HPDE6-E6E7 (cell line): ENCODE measurements at regions not wholly inside any gene's neighbourhood (a gene's known extent, or its start where the extent isn't known, plus 50 kb on each side); places are given as distances from the start of the nearest gene placed in this dataset.

ENCODE experiments used
- DNase-seq: peaks from one replicate; pipeline ENCODE4 v3.0.0; 2011; ENCODE audit warnings: missing footprints; ENCODE audit errors: extremely low spot score

- peak; percentile 66 for DNase-seq
These were observed 217.8 kb downstream of the HAUS1 start for GRCh38 chr18:46321955-46322354.

- peak; percentile 26 for DNase-seq
These were observed 218.3 kb downstream of the HAUS1 start for GRCh38 chr18:46322411-46322891.

- no peak for DNase-seq
These were observed 218.8 kb downstream of the HAUS1 start for GRCh38 chr18:46322941-46323340.

GRCh38 chr18:46324087-46324955, 220.1 kb downstream of the HAUS1 start:
- peak; percentile 76 for DNase-seq

- DNase-seq: no peak
These were observed 221.7 kb downstream of the HAUS1 start for GRCh38 chr18:46325895-46326294.

- DNase-seq: no peak
These were observed 225.6 kb downstream of the HAUS1 start for GRCh38 chr18:46329736-46330246.

GRCh38 chr18:46331316-46331715, 227.1 kb downstream of the HAUS1 start:
- DNase-seq: no peak

GRCh38 chr18:46332286-46332801, 228.2 kb downstream of the HAUS1 start:
- no peak for DNase-seq

- DNase-seq: no peak
These were observed 228.7 kb downstream of the HAUS1 start for GRCh38 chr18:46332921-46333341.

- no peak for DNase-seq
These were observed 229.4 kb downstream of the HAUS1 start for GRCh38 chr18:46333431-46334135.

GRCh38 chr18:46334868-46335281, 230.7 kb downstream of the HAUS1 start:
- no peak for DNase-seq

GRCh38 chr18:46335534-46336101, 231.4 kb downstream of the HAUS1 start:
- no peak for DNase-seq

GRCh38 chr18:46336278-46337111, 232.3 kb downstream of the HAUS1 start:
- no peak for DNase-seq

- DNase-seq: no peak
These were observed 233.1 kb downstream of the HAUS1 start for GRCh38 chr18:46337271-46337670.

- no peak for DNase-seq
These were observed 234.0 kb downstream of the HAUS1 start for GRCh38 chr18:46338205-46338604.

GRCh38 chr18:46338766-46339165, 234.6 kb downstream of the HAUS1 start:
- no peak for DNase-seq

- DNase-seq: no peak
These were observed 236.5 kb downstream of the HAUS1 start for GRCh38 chr18:46340716-46341115.

GRCh38 chr18:46341986-46342525, 237.9 kb downstream of the HAUS1 start:
- no peak for DNase-seq

- DNase-seq: no peak
These were observed 239.3 kb downstream of the HAUS1 start for GRCh38 chr18:46343456-46343855.

GRCh38 chr18:46343931-46344372, 239.8 kb downstream of the HAUS1 start:
- peak; percentile 64 for DNase-seq
